NCI-H2196 treated with DMSO at 0.1 percent for 48 hours (cell line): ENCODE measurements at regions not wholly inside any gene's neighbourhood (a gene's known extent, or its start where the extent isn't known, plus 50 kb on each side); places are given as distances from the start of the nearest gene placed in this dataset.

ENCODE experiments used
- DNase-seq: peaks from one replicate; lab custom pipeline; 2025; ENCODE audit not compliant: unreplicated experiment; lab: John Stamatoyannopoulos, UW

- no peak for DNase-seq
These were observed 253.6 kb upstream of the NOX3 start for GRCh38 chr6:155709262-155709661.

- DNase-seq: no peak
These were observed 252.5 kb upstream of the NOX3 start for GRCh38 chr6:155708100-155708499.

- no peak for DNase-seq
These were observed 251.2 kb upstream of the NOX3 start for GRCh38 chr6:155706806-155707205.

- DNase-seq: no peak
These were observed 250.7 kb upstream of the NOX3 start for GRCh38 chr6:155706341-155706740.

- DNase-seq: no peak
These were observed 245.7 kb upstream of the NOX3 start for GRCh38 chr6:155701342-155701741.

- DNase-seq: no peak
These were observed 239.9 kb upstream of the NOX3 start for GRCh38 chr6:155695495-155695894.

GRCh38 chr6:155694419-155694790 lies 238.8 kb upstream of the NOX3 start:
- DNase-seq: no peak

- no peak for DNase-seq
These were observed 238.2 kb upstream of the NOX3 start for GRCh38 chr6:155693573-155694418.

GRCh38 chr6:155690820-155691219 lies 235.2 kb upstream of the NOX3 start:
- no peak for DNase-seq

- no peak for DNase-seq
These were observed 232.0 kb upstream of the NOX3 start for GRCh38 chr6:155687645-155688044.

- no peak for DNase-seq
These were observed 229.0 kb upstream of the NOX3 start for GRCh38 chr6:155684416-155685196.

- no peak for DNase-seq
These were observed 222.7 kb upstream of the NOX3 start for GRCh38 chr6:155678361-155678760.

- DNase-seq: no peak
These were observed 220.7 kb upstream of the NOX3 start for GRCh38 chr6:155676346-155676745.

GRCh38 chr6:155670655-155671054 lies 215.0 kb upstream of the NOX3 start:
- DNase-seq: no peak

GRCh38 chr6:155660251-155660977 lies 204.8 kb upstream of the NOX3 start:
- DNase-seq: no peak

- no peak for DNase-seq
These were observed 200.4 kb upstream of the NOX3 start for GRCh38 chr6:155656024-155656423.

- DNase-seq: no peak
These were observed 198.8 kb upstream of the NOX3 start for GRCh38 chr6:155654474-155654873.

GRCh38 chr6:155648301-155648700 lies 192.7 kb upstream of the NOX3 start:
- no peak for DNase-seq

- DNase-seq: no peak
These were observed 191.7 kb upstream of the NOX3 start for GRCh38 chr6:155647354-155647753.

GRCh38 chr6:155646443-155646842 lies 190.8 kb upstream of the NOX3 start:
- no peak for DNase-seq

GRCh38 chr6:155645325-155645724 lies 189.7 kb upstream of the NOX3 start:
- DNase-seq: no peak

- no peak for DNase-seq
These were observed 186.0 kb upstream of the NOX3 start for GRCh38 chr6:155641603-155642002.
